HepG2 (cell line): ENCODE measurements at regions not wholly inside any gene's neighbourhood (a gene's known extent, or its start where the extent isn't known, plus 50 kb on each side); places are given as distances from the start of the nearest gene placed in this dataset.

Experiments used
- ATAC-seq: fragments of 200-7000 bp; cut with Tn5 transposase; 3 replicates; pipeline ENCODE4 v1.9.1; 2020; ENCODE audit warnings: mild to moderate bottlenecking, moderate library complexity
- BruUV-seq: library from RNA; stranded (reverse); fragments of 400-500 nt; replicated peaks from 2 replicates; lab custom pipeline; 2021; lab: Mats Ljungman, UMichigan
- CTCF ChIA-PET: fragments of 300-600 bp; formaldehyde crosslinking; extraction: SDS; loops from one replicate; lab custom pipeline; 2021; ENCODE audit warnings: low total read pairs, inconsistent platforms, low intra/inter-chr PET ratio; lab: Yijun Ruan, JAX
- POLR2A ChIA-PET: fragments of 350-600 bp; sonication (Branson Sonifier 250); formaldehyde crosslinking; loops from one replicate; lab custom pipeline; 2020; ENCODE audit warnings: antibody characterized with exemption, inconsistent platforms; lab: Yijun Ruan, JAX
- DNase-seq: peaks from one replicate; pipeline ENCODE4 v3.0.0-alpha.2; 2015; ENCODE audit warnings: low spot score
- FAIRE-seq: peaks from 3 replicates; lab custom pipeline; 2011; peaks lifted over from hg19 to GRCh38; lab: Jason Lieb, UNC
- H2AFZ ChIP-seq: one replicate; pipeline ENCODE4 v1.6.1; 2011; ENCODE audit warnings: low read length, inconsistent platforms
- H3K27ac ChIP-seq: fragments of 300-600 bp; 3 replicates; pipeline ENCODE4 v1.8.0; 2011; ENCODE audit warnings: mixed run types, mild to moderate bottlenecking, mixed read lengths, low read length, inconsistent platforms; ENCODE audit not compliant: insufficient read depth; ENCODE audit errors: extremely low read length
- H3K27me3 ChIP-seq, 2 experiments: fragments of 200-600 bp in 1 of 2; 2 replicates in 1 of 2; 3 replicates in 1 of 2; pipeline versions ENCODE4 v1.6.0 to v1.8.0; 2011; ENCODE audit warnings: low read length in 2 of 2, mild to moderate bottlenecking in 2 of 2, moderate library complexity in 2 of 2, inconsistent platforms in 1 of 2; ENCODE audit not compliant: insufficient read depth in 2 of 2, control insufficient read depth in 1 of 2
- H3K36me3 ChIP-seq, 2 experiments: fragments of 200-600 bp in 1 of 2; replicated peaks in 1 of 2; 2 replicates in 1 of 2; 3 replicates in 1 of 2; pipeline versions ENCODE4 v1.5.1 to v1.8.0; 2011; ENCODE audit warnings: low read length in 2 of 2, inconsistent platforms in 1 of 2; ENCODE audit not compliant: insufficient read depth in 2 of 2, control insufficient read depth in 1 of 2
- H3K4me1 ChIP-seq: 2 replicates; pipeline ENCODE4 v1.5.1; 2012; ENCODE audit warnings: low read length, inconsistent platforms; ENCODE audit not compliant: insufficient read depth
- H3K4me2 ChIP-seq: 2 replicates; pipeline ENCODE4 v1.6.0; 2011; ENCODE audit warnings: low read depth, low read length, inconsistent platforms
- H3K4me3 ChIP-seq, 3 experiments: fragments of 200-600 bp in 1 of 3; sonication (generic), shearing (Covaris generic) in 1 of 3; replicated peaks in 1 of 3; 2 replicates each; pipeline ENCODE4 v1.5.1; 2011 to 2016; ENCODE audit warnings: low read length in 3 of 3, inconsistent platforms in 2 of 3, low read depth in 2 of 3, mild to moderate bottlenecking in 2 of 3, control low read depth in 1 of 3, mixed read lengths in 1 of 3; ENCODE audit not compliant: insufficient read depth in 1 of 3
- H3K79me2 ChIP-seq: one replicate; pipeline ENCODE4 v1.6.1; 2011; ENCODE audit warnings: low read length, inconsistent platforms; ENCODE audit not compliant: insufficient read depth
- H3K9ac ChIP-seq: 2 replicates; pipeline ENCODE4 v1.6.0; 2011; ENCODE audit warnings: mild to moderate bottlenecking, low read depth, low read length, inconsistent platforms; ENCODE audit not compliant: insufficient read depth
- H3K9me3 ChIP-seq: 2 replicates; pipeline ENCODE4 v1.5.1; 2012; ENCODE audit warnings: mild to moderate bottlenecking, low read length
- H4K20me1 ChIP-seq: 2 replicates; pipeline ENCODE4 v1.6.0; 2011; ENCODE audit warnings: inconsistent platforms, mild to moderate bottlenecking, low read length, moderate library complexity; ENCODE audit not compliant: insufficient read depth
- BRF2 ChIP-seq: sonication (generic); formaldehyde crosslinking; IDR thresholded peaks from 2 replicates; pipeline ENCODE4 v1.8.1; 2022; ENCODE audit warnings: mild to moderate bottlenecking, missing genetic modification reagents
- CSRNP1 ChIP-seq: sonication (generic); formaldehyde crosslinking; IDR thresholded peaks from 2 replicates; pipeline ENCODE4 v1.8.1; 2023; ENCODE audit warnings: mild to moderate bottlenecking, missing genetic modification reagents
- IRF1 ChIP-seq: sonication (generic); formaldehyde crosslinking; IDR thresholded peaks from 2 replicates; pipeline ENCODE4 v1.4.0; 2020; ENCODE audit warnings: low read depth, mild to moderate bottlenecking, missing genetic modification reagents
- PHB2 ChIP-seq: fragments of 450-650 bp; IDR thresholded peaks from 2 replicates; pipeline ENCODE4 v1.6.1; 2018; ENCODE audit not compliant: partially characterized antibody
- PREB ChIP-seq: sonication (generic); formaldehyde crosslinking; IDR thresholded peaks from 2 replicates; pipeline ENCODE4 v1.4.0; 2020; ENCODE audit warnings: missing genetic modification reagents
- SKIL ChIP-seq: sonication (generic); formaldehyde crosslinking; IDR thresholded peaks from 2 replicates; pipeline ENCODE4 v1.8.0; 2022; ENCODE audit warnings: missing genetic modification reagents, mild to moderate bottlenecking, moderate library complexity, borderline replicate concordance
- ZGPAT ChIP-seq: IDR thresholded peaks from 2 replicates; pipeline ENCODE4 v1.6.1; 2016; ENCODE audit warnings: mild to moderate bottlenecking
- WGBS: methylation state at CpG from one replicate; pipeline ENCODE4 v1.1.6; 2017; ENCODE audit warnings: low lambda C conversion rate; 5-methylcytosine and 5-hydroxymethylcytosine counted together
- in situ Hi-C: cut with HindIII; loops from 2 replicates; pipeline ENCODE4 v1.10.0; 2017; ENCODE audit warnings: low pct_unique_long_range_greater_than_20kb; ENCODE audit not compliant: extremely low pct_ligation_motif_present
- intact Hi-C: fragments of 100-400 bp; cut with micrococcal nuclease; formaldehyde crosslinking; loops from one replicate; pipeline ENCODE4 v1.10.0; 2022; ENCODE audit not compliant: unreplicated experiment
- TF ChIP-seq, protein P1 (sequence below): IDR thresholded peaks from 2 replicates; pipeline ENCODE4 v1.6.1; 2016; ENCODE audit warnings: low read depth, control low read depth

GRCh38 chr9:26459959-26460358, 432.6 kb downstream of the CAAP1 start:
- 3% methylated on average over 2 of the region's 2 CpGs for whole genome bisulfite sequencing
- Histone ChIP-seq H4K20me1 (no peaks in the 10 kb centered on the region), H2AFZ (no peak overlapping the region), H3K27ac (no peak overlapping the region), H3K4me2 (no peak overlapping the region), H3K4me1 (no peaks in the 10 kb centered on the region), H3K27me3 (no peaks in the 10 kb centered on the region), H3K79me2 (no peaks in the 10 kb centered on the region), H3K9ac (no peak overlapping the region), H3K4me3 (no peak overlapping the region), H3K36me3 (no peaks in the 10 kb centered on the region), H3K9me3 (no peaks in the 10 kb centered on the region)
- intact Hi-C loops (no loop called here), in situ Hi-C loops (no loop called here)
- ChIA-PET POLR2A (no interaction called here), CTCF (no interaction called here)
- DNase-seq (no peak), ATAC-seq (no peak), FAIRE-seq (no peak)
- no TSS peak for BruUV-seq
- TF ChIP-seq, protein P1, sequence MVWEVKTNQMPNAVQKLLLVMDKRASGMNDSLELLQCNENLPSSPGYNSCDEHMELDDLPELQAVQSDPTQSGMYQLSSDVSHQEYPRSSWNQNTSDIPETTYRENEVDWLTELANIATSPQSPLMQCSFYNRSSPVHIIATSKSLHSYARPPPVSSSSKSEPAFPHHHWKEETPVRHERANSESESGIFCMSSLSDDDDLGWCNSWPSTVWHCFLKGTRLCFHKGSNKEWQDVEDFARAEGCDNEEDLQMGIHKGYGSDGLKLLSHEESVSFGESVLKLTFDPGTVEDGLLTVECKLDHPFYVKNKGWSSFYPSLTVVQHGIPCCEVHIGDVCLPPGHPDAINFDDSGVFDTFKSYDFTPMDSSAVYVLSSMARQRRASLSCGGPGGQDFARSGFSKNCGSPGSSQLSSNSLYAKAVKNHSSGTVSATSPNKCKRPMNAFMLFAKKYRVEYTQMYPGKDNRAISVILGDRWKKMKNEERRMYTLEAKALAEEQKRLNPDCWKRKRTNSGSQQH (CRISPR knock-in tag), result no peak
- no peak for TF ChIP-seq CSRNP1 (CRISPR knock-in tag)

DNA sequence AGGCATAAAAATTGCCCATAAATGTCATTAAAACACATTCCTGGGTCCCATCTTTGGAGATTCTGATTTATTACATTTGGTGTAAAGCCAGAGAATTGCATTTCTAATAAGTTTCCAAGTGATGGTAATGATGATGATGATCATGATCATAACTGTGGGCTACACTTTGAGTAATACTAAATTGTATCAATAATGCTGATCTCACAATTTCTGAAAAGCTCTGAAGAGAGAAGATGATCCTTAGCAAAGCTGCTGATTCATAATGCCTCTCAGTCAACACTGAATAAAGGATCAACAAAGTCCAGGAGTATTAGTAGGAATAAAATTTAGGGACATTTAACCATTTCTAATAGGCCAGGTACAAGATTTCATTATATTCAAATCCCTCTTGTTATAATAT, 434.5 kb downstream of the CAAP1 start:
- Histone ChIP-seq H3K36me3 (no peaks in the 10 kb centered on the region), H3K27ac (no peak overlapping the region), H3K79me2 (no peaks in the 10 kb centered on the region), H3K9me3 (no peaks in the 10 kb centered on the region), H3K9ac (no peak overlapping the region), H3K4me2 (no peak overlapping the region), H3K4me1 (no peaks in the 10 kb centered on the region), H2AFZ (no peak overlapping the region), H3K27me3 (no peaks in the 10 kb centered on the region), H4K20me1 (no peaks in the 10 kb centered on the region), H3K4me3 (no peak overlapping the region)
- FAIRE-seq, result no peak
- POLR2A ChIA-PET, result no interaction called here
- CTCF ChIA-PET, result no interaction called here
- no peak for ATAC-seq
- no peak for DNase-seq
- intact Hi-C loops (no loop called here), in situ Hi-C loops (no loop called here)
- BruUV-seq, result no TSS peak
- no peak for TF ChIP-seq ZGPAT (CRISPR knock-in tag)
- TF ChIP-seq PREB (CRISPR knock-in tag), result no peak
- TF ChIP-seq PHB2, result no peak
- no peak for TF ChIP-seq IRF1 (CRISPR knock-in tag)
- TF ChIP-seq BRF2 (CRISPR knock-in tag), result no peak
- TF ChIP-seq SKIL, result no peak
